HepG2 (cell line): ENCODE measurements at regions not wholly inside any gene's neighbourhood (a gene's known extent, or its start where the extent isn't known, plus 50 kb on each side); places are given as distances from the start of the nearest gene placed in this dataset.

Source experiments
- ATAC-seq: fragments of 200-7000 bp; cut with Tn5 transposase; 3 replicates; pipeline ENCODE4 v1.9.1; 2020; ENCODE audit warnings: mild to moderate bottlenecking, moderate library complexity
- BruUV-seq: library from RNA; stranded (reverse); fragments of 400-500 nt; replicated peaks from 2 replicates; lab custom pipeline; 2021; lab: Mats Ljungman, UMichigan
- CTCF ChIA-PET: fragments of 300-600 bp; formaldehyde crosslinking; extraction: SDS; loops from one replicate; lab custom pipeline; 2021; ENCODE audit warnings: low total read pairs, inconsistent platforms, low intra/inter-chr PET ratio; lab: Yijun Ruan, JAX
- POLR2A ChIA-PET: fragments of 350-600 bp; sonication (Branson Sonifier 250); formaldehyde crosslinking; loops from one replicate; lab custom pipeline; 2020; ENCODE audit warnings: antibody characterized with exemption, inconsistent platforms; lab: Yijun Ruan, JAX
- DNase-seq: peaks from one replicate; pipeline ENCODE4 v3.0.0-alpha.2; 2015; ENCODE audit warnings: low spot score
- FAIRE-seq: peaks from 3 replicates; lab custom pipeline; 2011; peaks lifted over from hg19 to GRCh38; lab: Jason Lieb, UNC
- H2AFZ ChIP-seq: one replicate; pipeline ENCODE4 v1.6.1; 2011; ENCODE audit warnings: low read length, inconsistent platforms
- H3K27ac ChIP-seq: fragments of 300-600 bp; 3 replicates; pipeline ENCODE4 v1.8.0; 2011; ENCODE audit warnings: mixed run types, mild to moderate bottlenecking, mixed read lengths, low read length, inconsistent platforms; ENCODE audit not compliant: insufficient read depth; ENCODE audit errors: extremely low read length
- H3K27me3 ChIP-seq, 2 experiments: fragments of 200-600 bp in 1 of 2; 2 replicates in 1 of 2; 3 replicates in 1 of 2; pipeline versions ENCODE4 v1.6.0 to v1.8.0; 2011; ENCODE audit warnings: low read length in 2 of 2, mild to moderate bottlenecking in 2 of 2, moderate library complexity in 2 of 2, inconsistent platforms in 1 of 2; ENCODE audit not compliant: insufficient read depth in 2 of 2, control insufficient read depth in 1 of 2
- H3K36me3 ChIP-seq, 2 experiments: fragments of 200-600 bp in 1 of 2; replicated peaks in 1 of 2; 2 replicates in 1 of 2; 3 replicates in 1 of 2; pipeline versions ENCODE4 v1.5.1 to v1.8.0; 2011; ENCODE audit warnings: low read length in 2 of 2, inconsistent platforms in 1 of 2; ENCODE audit not compliant: insufficient read depth in 2 of 2, control insufficient read depth in 1 of 2
- H3K4me1 ChIP-seq: 2 replicates; pipeline ENCODE4 v1.5.1; 2012; ENCODE audit warnings: low read length, inconsistent platforms; ENCODE audit not compliant: insufficient read depth
- H3K4me2 ChIP-seq: 2 replicates; pipeline ENCODE4 v1.6.0; 2011; ENCODE audit warnings: low read depth, low read length, inconsistent platforms
- H3K4me3 ChIP-seq, 3 experiments: fragments of 200-600 bp in 1 of 3; sonication (generic), shearing (Covaris generic) in 1 of 3; replicated peaks in 1 of 3; 2 replicates each; pipeline ENCODE4 v1.5.1; 2011 to 2016; ENCODE audit warnings: low read length in 3 of 3, inconsistent platforms in 2 of 3, low read depth in 2 of 3, mild to moderate bottlenecking in 2 of 3, control low read depth in 1 of 3, mixed read lengths in 1 of 3; ENCODE audit not compliant: insufficient read depth in 1 of 3
- H3K79me2 ChIP-seq: one replicate; pipeline ENCODE4 v1.6.1; 2011; ENCODE audit warnings: low read length, inconsistent platforms; ENCODE audit not compliant: insufficient read depth
- H3K9ac ChIP-seq: 2 replicates; pipeline ENCODE4 v1.6.0; 2011; ENCODE audit warnings: mild to moderate bottlenecking, low read depth, low read length, inconsistent platforms; ENCODE audit not compliant: insufficient read depth
- H3K9me3 ChIP-seq: 2 replicates; pipeline ENCODE4 v1.5.1; 2012; ENCODE audit warnings: mild to moderate bottlenecking, low read length
- H4K20me1 ChIP-seq: 2 replicates; pipeline ENCODE4 v1.6.0; 2011; ENCODE audit warnings: inconsistent platforms, mild to moderate bottlenecking, low read length, moderate library complexity; ENCODE audit not compliant: insufficient read depth
- ADNP ChIP-seq: sonication (generic); formaldehyde crosslinking; IDR thresholded peaks from 2 replicates; pipeline ENCODE4 v1.4.0; 2020; ENCODE audit warnings: missing genetic modification reagents
- DMAP1 ChIP-seq: IDR thresholded peaks from 2 replicates; pipeline ENCODE4 v1.6.1; 2016
- GATAD1 ChIP-seq: IDR thresholded peaks from 2 replicates; pipeline ENCODE4 v1.6.1; 2016; ENCODE audit warnings: missing genetic modification reagents, missing compliant biosample characterization
- HES4 ChIP-seq: sonication (generic); formaldehyde crosslinking; IDR thresholded peaks from 2 replicates; pipeline ENCODE4 v1.9.0; 2021; ENCODE audit warnings: mild to moderate bottlenecking, missing genetic modification reagents, borderline replicate concordance
- IKZF5 ChIP-seq: IDR thresholded peaks from 2 replicates; pipeline ENCODE4 v1.6.1; 2018; ENCODE audit warnings: missing genetic modification reagents, mild to moderate bottlenecking, missing compliant biosample characterization
- LBX2 ChIP-seq: sonication (generic); formaldehyde crosslinking; IDR thresholded peaks from 2 replicates; pipeline ENCODE4 v1.5.0; 2020; ENCODE audit warnings: missing genetic modification reagents, mild to moderate bottlenecking, borderline replicate concordance
- MEIS2 ChIP-seq: sonication (generic); formaldehyde crosslinking; IDR thresholded peaks from 2 replicates; pipeline ENCODE4 v1.9.0; 2021; ENCODE audit warnings: mild to moderate bottlenecking, missing genetic modification reagents
- MLX ChIP-seq: IDR thresholded peaks from 2 replicates; pipeline ENCODE4 v1.6.1; 2016
- NFIC ChIP-seq: IDR thresholded peaks from 2 replicates; pipeline ENCODE4 v1.6.1; 2012; ENCODE audit warnings: mild to moderate bottlenecking, low read length, inconsistent platforms
- PHF20 ChIP-seq: sonication (generic); formaldehyde crosslinking; IDR thresholded peaks from 2 replicates; pipeline ENCODE4 v1.5.0; 2020; ENCODE audit warnings: mild to moderate bottlenecking, missing genetic modification reagents
- POLR2A ChIP-seq, 2 experiments: IDR thresholded peaks; 2 replicates each; pipeline ENCODE4 v1.6.1; 2011; ENCODE audit warnings: low read depth in 2 of 2, low read length in 2 of 2, mild to moderate bottlenecking in 1 of 2, moderate library complexity in 1 of 2; ENCODE audit not compliant: insufficient read depth in 1 of 2
- RFX5 ChIP-seq: IDR thresholded peaks from 2 replicates; pipeline ENCODE4 v1.6.1; 2011; ENCODE audit warnings: low read depth, low read length, improper control_type of control experiment
- SIN3A ChIP-seq: IDR thresholded peaks from 2 replicates; pipeline ENCODE4 v1.6.1; 2011; ENCODE audit warnings: low read depth, mild to moderate bottlenecking, control low read depth, low read length, borderline replicate concordance
- SNAI1 ChIP-seq: sonication (generic); formaldehyde crosslinking; IDR thresholded peaks from 2 replicates; pipeline ENCODE4 v1.5.0; 2020; ENCODE audit warnings: mild to moderate bottlenecking, missing genetic modification reagents, borderline replicate concordance
- TCF7L2 ChIP-seq: IDR thresholded peaks from 2 replicates; pipeline ENCODE4 v1.6.1; 2011; ENCODE audit warnings: mild to moderate bottlenecking, low read depth, low read length, moderate library complexity
- ZNF644 ChIP-seq: IDR thresholded peaks from 2 replicates; pipeline ENCODE4 v1.6.1; 2016; ENCODE audit warnings: low read depth
- ZNF652 ChIP-seq: IDR thresholded peaks from 2 replicates; pipeline ENCODE4 v1.6.1; 2016; ENCODE audit warnings: low read depth, borderline replicate concordance
- ZNF775 ChIP-seq: sonication (generic); formaldehyde crosslinking; IDR thresholded peaks from 2 replicates; pipeline ENCODE4 v1.4.0; 2020; ENCODE audit warnings: missing genetic modification reagents, mild to moderate bottlenecking, moderate library complexity, borderline replicate concordance
- WGBS: methylation state at CpG from one replicate; pipeline ENCODE4 v1.1.6; 2017; ENCODE audit warnings: low lambda C conversion rate; 5-methylcytosine and 5-hydroxymethylcytosine counted together
- in situ Hi-C: cut with HindIII; loops from 2 replicates; pipeline ENCODE4 v1.10.0; 2017; ENCODE audit warnings: low pct_unique_long_range_greater_than_20kb; ENCODE audit not compliant: extremely low pct_ligation_motif_present
- intact Hi-C: fragments of 100-400 bp; cut with micrococcal nuclease; formaldehyde crosslinking; loops from one replicate; pipeline ENCODE4 v1.10.0; 2022; ENCODE audit not compliant: unreplicated experiment
- TF ChIP-seq, protein P1 (sequence below): fragments of 450-650 bp; IDR thresholded peaks from 2 replicates; pipeline ENCODE4 v1.6.1; 2017

DNA sequence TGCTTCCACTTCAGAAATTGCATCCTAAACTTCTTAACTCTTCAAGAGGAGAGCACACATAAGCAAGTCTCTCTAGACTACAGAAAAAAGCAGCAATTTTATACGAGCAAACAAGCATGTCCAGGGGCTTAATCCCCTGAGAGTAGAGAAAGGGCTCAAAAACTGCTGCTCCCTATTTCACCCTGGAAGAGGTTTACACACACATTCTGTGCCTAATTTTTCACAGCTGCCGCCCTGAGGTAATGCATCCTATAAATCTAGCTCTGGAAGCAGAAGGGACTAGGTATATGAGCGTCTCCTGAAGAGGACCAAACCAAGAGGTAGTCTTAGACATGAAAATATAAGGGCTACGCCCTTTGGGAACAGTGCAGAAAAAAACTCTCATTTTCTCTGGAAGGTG is 73.1 kb downstream of the CRPPA start (continued):
- TF ChIP-seq MEIS2 (CRISPR knock-in tag), result no peak
- no peak for TF ChIP-seq ZNF644

DNA sequence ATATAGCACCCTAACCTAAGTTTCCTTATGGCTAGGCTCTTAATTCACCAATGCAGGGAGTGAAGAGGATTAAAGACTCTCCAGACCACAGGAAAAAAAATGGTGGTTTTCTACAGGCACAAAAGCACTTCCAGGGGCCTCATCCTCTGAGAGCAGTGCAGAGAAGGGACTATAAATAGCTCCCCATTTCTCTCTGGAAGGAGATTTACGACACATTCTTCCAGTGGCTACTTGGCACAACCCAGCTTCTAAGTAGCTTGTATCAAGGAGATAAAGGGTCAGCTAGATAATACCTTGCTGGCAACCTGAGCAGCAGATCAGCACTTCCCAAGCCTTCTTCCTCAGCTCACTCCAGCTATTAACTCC is 73.5 kb downstream of the CRPPA start:
- FAIRE-seq, result no peak
- WGBS, result 14% methylated on average over 1 of the region's 1 CpG
- intact Hi-C loops, result no loop called here
- ChIA-PET CTCF (no interaction called here), POLR2A (no interaction called here)
- H3K27ac ChIP-seq, result no peak overlapping the region
- no peak for ATAC-seq
- in situ Hi-C loops, result no loop called here
- H3K4me3 ChIP-seq, result no peak overlapping the region
- no peak overlapping the region for H3K9ac ChIP-seq
- TF ChIP-seq POLR2A (IDR thresholded peaks at IDR 0.05; ENCODE audit: insufficient read depth in 1 of 2, low read depth in 2 of 2, low read length in 2 of 2), result no peak
- no peak for TF ChIP-seq ADNP (CRISPR knock-in tag)
- TF ChIP-seq GATAD1 (CRISPR knock-in tag), result no peak
- TF ChIP-seq NFIC, result no peak
- no peak for TF ChIP-seq SIN3A
- TF ChIP-seq, protein P1, sequence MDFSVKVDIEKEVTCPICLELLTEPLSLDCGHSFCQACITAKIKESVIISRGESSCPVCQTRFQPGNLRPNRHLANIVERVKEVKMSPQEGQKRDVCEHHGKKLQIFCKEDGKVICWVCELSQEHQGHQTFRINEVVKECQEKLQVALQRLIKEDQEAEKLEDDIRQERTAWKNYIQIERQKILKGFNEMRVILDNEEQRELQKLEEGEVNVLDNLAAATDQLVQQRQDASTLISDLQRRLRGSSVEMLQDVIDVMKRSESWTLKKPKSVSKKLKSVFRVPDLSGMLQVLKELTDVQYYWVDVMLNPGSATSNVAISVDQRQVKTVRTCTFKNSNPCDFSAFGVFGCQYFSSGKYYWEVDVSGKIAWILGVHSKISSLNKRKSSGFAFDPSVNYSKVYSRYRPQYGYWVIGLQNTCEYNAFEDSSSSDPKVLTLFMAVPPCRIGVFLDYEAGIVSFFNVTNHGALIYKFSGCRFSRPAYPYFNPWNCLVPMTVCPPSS, result no peak
- TF ChIP-seq PHF20 (CRISPR knock-in tag), result no peak
- TF ChIP-seq RFX5, result no peak
- no peak for TF ChIP-seq LBX2 (CRISPR knock-in tag)
- no peak for TF ChIP-seq HES4 (CRISPR knock-in tag)
- no peak for TF ChIP-seq ZNF652
- TF ChIP-seq MLX, result no peak
- no peak for TF ChIP-seq DMAP1
- TF ChIP-seq ZNF775 (CRISPR knock-in tag), result no peak
- no peak for TF ChIP-seq TCF7L2
- no peak for TF ChIP-seq IKZF5 (CRISPR knock-in tag)
- no peak for TF ChIP-seq SNAI1 (CRISPR knock-in tag)
- H3K27me3 ChIP-seq, result no peaks in the 10 kb centered on the region
- no TSS peak for BruUV-seq
- H3K79me2 ChIP-seq, result no peaks in the 10 kb centered on the region
- no peak overlapping the region for H3K4me2 ChIP-seq
- no peak overlapping the region for H2AFZ ChIP-seq
- H3K4me1 ChIP-seq, result no peaks in the 10 kb centered on the region
- H4K20me1 ChIP-seq, result no peaks in the 10 kb centered on the region
- DNase-seq, result no peak
- no peaks in the 10 kb centered on the region for H3K36me3 ChIP-seq
- H3K9me3 ChIP-seq, result peaks cover 16% of the 10 kb centered on the region
